HCT116 (cell line): ENCODE measurements at regions not wholly inside any gene's neighbourhood (a gene's known extent, or its start where the extent isn't known, plus 50 kb on each side); places are given as distances from the start of the nearest gene placed in this dataset.

Experiments used
- ATAC-seq: fragments of 200-7000 bp; cut with Tn5 transposase; 2 replicates; pipeline ENCODE4 v1.9.1; 2020; ENCODE audit warnings: mild to moderate bottlenecking, moderate library complexity
- BruUV-seq: library from RNA; stranded (reverse); fragments of 400-500 nt; replicated peaks from 2 replicates; lab custom pipeline; 2021; lab: Mats Ljungman, UMichigan
- CTCF ChIA-PET: fragments of 300-600 bp; sonication (Branson Sonifier 250); formaldehyde crosslinking; loops from one replicate; lab custom pipeline; 2021; ENCODE audit warnings: antibody characterized with exemption; lab: Charles Lee
- POLR2A ChIA-PET: fragments of 300-600, 350-600 bp; sonication (Branson Sonifier 250); formaldehyde crosslinking; loops from one replicate; lab custom pipeline; 2021; ENCODE audit warnings: antibody characterized with exemption; lab: Charles Lee
- RAD21 ChIA-PET, 2 experiments: fragments of 300-600 bp; sonication (Branson Sonifier 250); formaldehyde crosslinking; loops; one replicate each; lab custom pipeline; 2023; ENCODE audit warnings: low total read pairs in 2 of 2; ENCODE audit not compliant: uncharacterized antibody in 2 of 2, unreplicated experiment in 2 of 2, low non-redundant PET in 1 of 2; lab: Charles Lee
- DNase-seq: peaks from one replicate; pipeline ENCODE4 v3.0.0-alpha.2; 2010; ENCODE audit warnings: low read depth, low spot score
- H2AFZ ChIP-seq: fragments of 200-600 bp; shearing (Covaris generic), sonication (generic); 2 replicates; pipeline ENCODE4 v1.6.1; 2017; ENCODE audit warnings: low read depth, mixed run types, mixed read lengths, antibody characterized with exemption, low read length; ENCODE audit not compliant: poor library complexity, severe bottlenecking
- H3K27ac ChIP-seq: 2 replicates; pipeline ENCODE4 v1.5.1; 2012; ENCODE audit warnings: low read depth, low read length
- H3K27me3 ChIP-seq: fragments of 200-600 bp; sonication (generic); 2 replicates; pipeline ENCODE4 v1.6.1; 2016; ENCODE audit warnings: mixed run types, low read length, mixed read lengths; ENCODE audit not compliant: insufficient read depth
- H3K36me3 ChIP-seq, 2 experiments: fragments of 200-500 bp in 1 of 2; fragments of 200-600 bp in 1 of 2; sonication (Bioruptor generic) in 1 of 2; sonication (generic) in 1 of 2; 2 replicates each; pipeline versions ENCODE4 v1.5.1 to v1.6.1; 2014 to 2016; ENCODE audit warnings: low read length in 2 of 2, inconsistent platforms in 1 of 2, mixed read lengths in 1 of 2, mixed run types in 1 of 2; ENCODE audit not compliant: insufficient read depth in 2 of 2, control insufficient read depth in 1 of 2
- H3K4me1 ChIP-seq, 2 experiments: fragments of 200-600 bp in 1 of 2; sonication (generic) in 1 of 2; 2 replicates each; pipeline versions ENCODE4 v1.5.1 to v1.6.1; 2012 to 2017; ENCODE audit warnings: low read length in 2 of 2, inconsistent platforms in 1 of 2, mild to moderate bottlenecking in 1 of 2, mixed read lengths in 1 of 2, mixed run types in 1 of 2, moderate library complexity in 1 of 2; ENCODE audit not compliant: insufficient read depth in 2 of 2, control insufficient read depth in 1 of 2
- H3K4me2 ChIP-seq: fragments of 200-600 bp; sonication (generic); 2 replicates; pipeline ENCODE4 v1.6.1; 2017; ENCODE audit warnings: mixed run types, low read length, mixed read lengths
- H3K4me3 ChIP-seq, 2 experiments: fragments of 200-600 bp in 1 of 2; sonication (generic) in 1 of 2; replicated peaks in 1 of 2; 2 replicates each; pipeline ENCODE4 v1.5.1; 2011 to 2016; ENCODE audit warnings: low read length in 2 of 2, control low read depth in 1 of 2, low read depth in 1 of 2, mild to moderate bottlenecking in 1 of 2, mixed read lengths in 1 of 2, mixed run types in 1 of 2
- H3K79me2 ChIP-seq: fragments of 200-600 bp; sonication (generic); 2 replicates; pipeline ENCODE4 v1.6.1; 2017; ENCODE audit warnings: mild to moderate bottlenecking, mixed run types, low read length, moderate library complexity, mixed read lengths; ENCODE audit not compliant: insufficient read depth
- H3K9ac ChIP-seq: fragments of 200-600 bp; sonication (generic); 2 replicates; pipeline ENCODE4 v1.6.1; 2016; ENCODE audit warnings: low read length, mixed read lengths
- H3K9me2 ChIP-seq: fragments of 200-600 bp; sonication (generic), shearing (Covaris generic); 2 replicates; pipeline ENCODE4 v1.6.1; 2017; ENCODE audit warnings: mixed run types, mild to moderate bottlenecking, moderate library complexity; ENCODE audit not compliant: insufficient read depth
- H3K9me3 ChIP-seq, 2 experiments: fragments of 200-500 bp in 1 of 2; fragments of 200-600 bp in 1 of 2; sonication (Bioruptor generic) in 1 of 2; sonication (generic) in 1 of 2; 2 replicates each; pipeline ENCODE4 v1.6.1; 2014 to 2017; ENCODE audit warnings: low read length in 2 of 2, mixed read lengths in 2 of 2, inconsistent platforms in 1 of 2, low read depth in 1 of 2, mild to moderate bottlenecking in 1 of 2, mixed run types in 1 of 2, moderate library complexity in 1 of 2; ENCODE audit not compliant: control insufficient read depth in 1 of 2, insufficient read depth in 1 of 2
- H4K20me1 ChIP-seq: fragments of 200-600 bp; sonication (generic), shearing (Covaris generic); 2 replicates; pipeline ENCODE4 v1.6.1; 2017; ENCODE audit warnings: mixed run types, mild to moderate bottlenecking, moderate library complexity; ENCODE audit not compliant: insufficient read depth
- ELF1 ChIP-seq: IDR thresholded peaks from 2 replicates; pipeline ENCODE4 v1.6.1; 2012; ENCODE audit warnings: low read depth, borderline replicate concordance
- EZH2 ChIP-seq: fragments of 200-600 bp; sonication (generic); IDR thresholded peaks from 2 replicates; pipeline ENCODE4 v1.6.1; 2017; ENCODE audit warnings: antibody characterized with exemption, mixed run types
- EZH2phosphoT487 ChIP-seq: fragments of 200-600 bp; IDR thresholded peaks from 2 replicates; pipeline ENCODE4 v1.6.1; 2018; ENCODE audit warnings: antibody characterized with exemption, borderline replicate concordance
- FOSL1 ChIP-seq: IDR thresholded peaks from 2 replicates; pipeline ENCODE4 v1.6.1; 2012; ENCODE audit warnings: low read depth
- JUND ChIP-seq: IDR thresholded peaks from 2 replicates; pipeline ENCODE4 v1.6.1; 2012
- POLR2A ChIP-seq: IDR thresholded peaks from 2 replicates; pipeline ENCODE4 v1.7.0; 2011; ENCODE audit warnings: borderline replicate concordance; ENCODE audit not compliant: insufficient read depth, insufficient read length; ENCODE audit errors: extremely low read depth
- POLR2AphosphoS5 ChIP-seq: IDR thresholded peaks from 2 replicates; pipeline ENCODE4 v1.6.1; 2011; ENCODE audit warnings: mild to moderate bottlenecking, low read depth, low read length, moderate library complexity
- RAD21 ChIP-seq: IDR thresholded peaks from 2 replicates; pipeline ENCODE4 v1.6.1; 2012; ENCODE audit warnings: low read depth, mild to moderate bottlenecking
- REST ChIP-seq: IDR thresholded peaks from 2 replicates; pipeline ENCODE4 v1.6.1; 2012; ENCODE audit warnings: low read depth
- SIN3A ChIP-seq: IDR thresholded peaks from 2 replicates; pipeline ENCODE4 v1.6.1; 2012; ENCODE audit warnings: low read depth
- TCF7L2 ChIP-seq: IDR thresholded peaks from 2 replicates; pipeline ENCODE4 v1.7.0; 2011; ENCODE audit warnings: borderline replicate concordance, inconsistent platforms; ENCODE audit not compliant: insufficient read depth, insufficient read length; ENCODE audit errors: extremely low read depth
- YY1 ChIP-seq: IDR thresholded peaks from 2 replicates; pipeline ENCODE4 v1.6.1; 2011; ENCODE audit warnings: low read length, low read depth, moderate library complexity, mild to moderate bottlenecking; ENCODE audit not compliant: insufficient replicate concordance; ENCODE audit errors: extremely low read depth
- ZFX ChIP-seq: fragments of 450-650 bp; IDR thresholded peaks from 2 replicates; pipeline ENCODE4 v1.6.1; 2017
- intact Hi-C: fragments of 100-400 bp; cut with micrococcal nuclease; formaldehyde crosslinking; loops from 2 replicates; pipeline ENCODE4 v1.10.0; 2022
- TF ChIP-seq, protein P1 (sequence below): IDR thresholded peaks from 2 replicates; pipeline ENCODE4 v1.6.1; 2012

GRCh38 chr17:77807051-77807745, 151.3 kb upstream of the TNRC6C start:
- CTCF ChIA-PET: no interaction called here
- no TSS peak for BruUV-seq
- ATAC-seq (no peak), DNase-seq (no peak)
- H2AFZ ChIP-seq: no peak overlapping the region
- H3K9me2 ChIP-seq: no peaks in the 10 kb centered on the region
- RAD21 ChIA-PET: no interaction called here
- H3K27ac ChIP-seq: no peak overlapping the region
- no peak overlapping the region for H3K4me3 ChIP-seq
- H3K79me2 ChIP-seq: no peaks in the 10 kb centered on the region
- no peaks in the 10 kb centered on the region for H3K36me3 ChIP-seq
- H3K9me3 ChIP-seq: no peaks in the 10 kb centered on the region
- H3K4me2 ChIP-seq: no peak overlapping the region
- intact Hi-C loops: no loop called here
- peaks cover 26% of the 10 kb centered on the region; the same call in 1 of the 2 replicates for H3K27me3 ChIP-seq
- POLR2A ChIA-PET: no interaction called here
- H3K4me1 ChIP-seq: peaks cover 0 to 4% of the 10 kb centered on the region in 2 experiments; a peak in 1 of 4 replicates
- TF ChIP-seq ELF1 (no peak), SIN3A (no peak), RAD21 (no peak), EZH2phosphoT487 (no peak), ZFX (no peak), POLR2AphosphoS5 (no peak), YY1 (no peak), POLR2A (no peak), TCF7L2 (no peak), REST (no peak), EZH2 (no peak), JUND (no peak), FOSL1 (no peak)
- TF ChIP-seq, protein P1, sequence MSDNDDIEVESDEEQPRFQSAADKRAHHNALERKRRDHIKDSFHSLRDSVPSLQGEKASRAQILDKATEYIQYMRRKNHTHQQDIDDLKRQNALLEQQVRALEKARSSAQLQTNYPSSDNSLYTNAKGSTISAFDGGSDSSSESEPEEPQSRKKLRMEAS: no peak
- no peak overlapping the region for H3K9ac ChIP-seq
- H4K20me1 ChIP-seq: no peaks in the 10 kb centered on the region
